ENCODE measurements at regions not wholly inside any gene's neighbourhood (a gene's known extent, or its start where the extent isn't known, plus 50 kb on each side); places are given as distances from the start of the nearest gene placed in this dataset.

DNA sequence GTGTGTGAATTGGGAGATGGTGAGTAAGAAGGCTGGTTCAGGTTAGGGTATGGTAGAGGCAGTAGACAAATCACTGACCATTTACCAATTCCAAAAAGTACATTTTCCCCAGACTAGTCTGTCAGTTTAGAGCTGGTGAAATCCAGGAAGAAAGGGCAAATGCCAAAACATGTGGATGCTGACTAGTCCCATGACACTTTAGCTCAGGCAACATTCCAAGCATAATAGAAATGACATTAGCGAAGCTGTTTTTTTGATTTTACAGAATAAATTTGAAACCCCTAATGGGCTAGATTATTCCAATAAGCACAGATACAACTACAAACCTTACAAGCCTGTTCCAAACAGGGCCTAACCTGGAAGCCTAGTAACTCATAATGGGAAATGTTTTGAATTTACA, 884.2 kb downstream of the FLRT2 start:
- TF ChIP-seq POLR2AphosphoS5 (IDR thresholded peaks at IDR 0.05) = no peak
- TF ChIP-seq, protein P1, sequence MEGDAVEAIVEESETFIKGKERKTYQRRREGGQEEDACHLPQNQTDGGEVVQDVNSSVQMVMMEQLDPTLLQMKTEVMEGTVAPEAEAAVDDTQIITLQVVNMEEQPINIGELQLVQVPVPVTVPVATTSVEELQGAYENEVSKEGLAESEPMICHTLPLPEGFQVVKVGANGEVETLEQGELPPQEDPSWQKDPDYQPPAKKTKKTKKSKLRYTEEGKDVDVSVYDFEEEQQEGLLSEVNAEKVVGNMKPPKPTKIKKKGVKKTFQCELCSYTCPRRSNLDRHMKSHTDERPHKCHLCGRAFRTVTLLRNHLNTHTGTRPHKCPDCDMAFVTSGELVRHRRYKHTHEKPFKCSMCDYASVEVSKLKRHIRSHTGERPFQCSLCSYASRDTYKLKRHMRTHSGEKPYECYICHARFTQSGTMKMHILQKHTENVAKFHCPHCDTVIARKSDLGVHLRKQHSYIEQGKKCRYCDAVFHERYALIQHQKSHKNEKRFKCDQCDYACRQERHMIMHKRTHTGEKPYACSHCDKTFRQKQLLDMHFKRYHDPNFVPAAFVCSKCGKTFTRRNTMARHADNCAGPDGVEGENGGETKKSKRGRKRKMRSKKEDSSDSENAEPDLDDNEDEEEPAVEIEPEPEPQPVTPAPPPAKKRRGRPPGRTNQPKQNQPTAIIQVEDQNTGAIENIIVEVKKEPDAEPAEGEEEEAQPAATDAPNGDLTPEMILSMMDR (IDR thresholded peaks at IDR 0.05) = no peak
- no peak for TF ChIP-seq POLR2A (IDR thresholded peaks at IDR 0.05)
- H3K9me3 ChIP-seq = no peaks in the 10 kb centered on the region
- no peaks in the 10 kb centered on the region for H3K36me3 ChIP-seq
- no peaks in the 10 kb centered on the region for H3K27me3 ChIP-seq
- no peak overlapping the region for H3K27ac ChIP-seq
- intact Hi-C loops (cut with DNase I; ENCODE audit: low total_unique reads) = no loop called here
- no peaks in the 10 kb centered on the region for H3K4me1 ChIP-seq
- H3K4me3 ChIP-seq = no peak overlapping the region
- no peak for DNase-seq (ENCODE audit: low spot score in 2 of 2)

DNA sequence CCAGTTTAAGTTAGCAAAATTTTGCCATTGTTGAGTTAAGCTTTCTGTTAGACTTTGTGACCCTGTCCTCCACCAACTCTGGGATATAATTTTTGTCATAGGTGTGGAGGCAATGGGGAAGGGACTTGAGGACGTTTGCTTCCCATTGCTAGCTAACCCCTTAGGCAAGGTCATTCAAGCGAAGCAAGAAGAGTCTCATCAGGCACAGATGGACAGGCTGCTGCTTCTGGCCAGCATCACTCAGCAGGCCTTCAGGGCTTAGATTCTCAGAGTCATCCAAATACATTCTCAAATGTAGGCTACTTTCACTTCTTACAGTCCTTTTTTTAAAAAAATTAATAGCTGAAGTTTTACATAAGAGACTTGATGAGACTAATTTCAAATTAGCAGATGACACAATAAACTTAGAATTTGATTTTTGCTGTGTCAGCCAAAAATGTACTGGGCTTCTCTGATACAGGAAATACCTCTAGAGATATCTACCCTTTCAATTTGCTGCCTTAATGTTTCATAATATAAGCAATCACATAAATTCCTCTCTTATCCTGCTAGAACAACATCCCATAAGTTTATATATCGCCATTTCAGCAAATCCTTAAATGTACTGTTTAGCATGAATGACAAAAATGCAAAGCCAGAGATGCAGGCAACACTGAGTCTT, 875.2 kb downstream of the FLRT2 start:
- Histone ChIP-seq H3K4me3 (no peak overlapping the region), H3K36me3 (no peaks in the 10 kb centered on the region), H3K27me3 (no peaks in the 10 kb centered on the region), H3K9me3 (no peaks in the 10 kb centered on the region), H3K27ac (no peak overlapping the region), H3K4me1 (no peaks in the 10 kb centered on the region)
- intact Hi-C loops (cut with DNase I; ENCODE audit: low total_unique reads) = no loop called here
- no peak for DNase-seq (ENCODE audit: low spot score in 2 of 2)
- TF ChIP-seq POLR2AphosphoS5 (IDR thresholded peaks at IDR 0.05) (no peak), POLR2A (IDR thresholded peaks at IDR 0.05) (no peak)

DNA sequence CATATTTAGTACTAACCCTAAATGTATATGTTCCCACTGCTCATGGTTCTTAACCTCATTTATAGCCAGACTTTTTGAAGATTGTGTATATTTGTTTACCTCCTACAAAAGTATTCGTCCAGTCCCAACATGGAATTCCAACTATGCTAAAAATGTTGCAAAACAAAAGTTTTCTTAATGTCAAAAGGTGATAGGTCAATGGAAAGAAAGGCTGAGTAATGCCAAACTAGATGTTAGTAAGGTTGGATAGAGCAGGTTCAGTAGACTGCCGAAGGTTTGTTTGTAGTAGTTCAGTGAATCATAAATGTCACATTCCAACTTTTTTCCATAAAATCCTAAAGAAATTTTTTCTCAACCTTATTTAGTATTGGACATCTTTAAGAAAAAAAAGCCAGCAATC, 874.5 kb downstream of the FLRT2 start:
- no peak overlapping the region for H3K27ac ChIP-seq
- no peak overlapping the region for H3K4me3 ChIP-seq
- no peaks in the 10 kb centered on the region for H3K27me3 ChIP-seq
- no peaks in the 10 kb centered on the region for H3K9me3 ChIP-seq
- intact Hi-C loops (cut with DNase I; ENCODE audit: low total_unique reads) = no loop called here
- DNase-seq (ENCODE audit: low spot score in 2 of 2) = no peak
- TF ChIP-seq, protein P1 (IDR thresholded peaks at IDR 0.05) = no peak
- H3K36me3 ChIP-seq = no peaks in the 10 kb centered on the region
- no peaks in the 10 kb centered on the region for H3K4me1 ChIP-seq

DNA sequence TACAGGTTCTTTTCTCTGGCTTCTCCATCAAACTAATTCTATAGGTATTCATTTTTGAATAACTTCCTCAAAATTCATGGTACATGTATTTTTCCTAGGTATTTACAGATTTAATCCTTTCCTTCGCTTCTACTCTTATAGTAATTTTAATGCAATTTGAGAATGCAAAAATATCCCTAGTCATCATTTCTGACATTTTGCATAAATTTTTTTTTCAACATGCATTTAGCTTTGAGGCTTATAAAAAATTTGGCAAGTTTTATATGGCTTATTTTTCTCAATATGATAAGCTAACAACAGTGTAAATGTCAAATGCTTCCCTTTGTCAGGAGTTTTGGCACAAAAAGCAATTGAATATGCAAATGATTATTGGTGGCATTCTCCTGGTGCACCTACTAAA, 872.6 kb downstream of the FLRT2 start:
- no peaks in the 10 kb centered on the region for H3K36me3 ChIP-seq
- intact Hi-C loops (cut with DNase I; ENCODE audit: low total_unique reads) = no loop called here
- H3K27me3 ChIP-seq = no peaks in the 10 kb centered on the region
- no peaks in the 10 kb centered on the region for H3K4me1 ChIP-seq
- H3K4me3 ChIP-seq = no peak overlapping the region
- no peak for DNase-seq (ENCODE audit: low spot score in 2 of 2)
- TF ChIP-seq POLR2A (IDR thresholded peaks at IDR 0.05) (no peak), POLR2AphosphoS5 (IDR thresholded peaks at IDR 0.05) (no peak)
- TF ChIP-seq, protein P1 (IDR thresholded peaks at IDR 0.05) = no peak
- H3K27ac ChIP-seq = no peak overlapping the region
- no peaks in the 10 kb centered on the region for H3K9me3 ChIP-seq

DNA sequence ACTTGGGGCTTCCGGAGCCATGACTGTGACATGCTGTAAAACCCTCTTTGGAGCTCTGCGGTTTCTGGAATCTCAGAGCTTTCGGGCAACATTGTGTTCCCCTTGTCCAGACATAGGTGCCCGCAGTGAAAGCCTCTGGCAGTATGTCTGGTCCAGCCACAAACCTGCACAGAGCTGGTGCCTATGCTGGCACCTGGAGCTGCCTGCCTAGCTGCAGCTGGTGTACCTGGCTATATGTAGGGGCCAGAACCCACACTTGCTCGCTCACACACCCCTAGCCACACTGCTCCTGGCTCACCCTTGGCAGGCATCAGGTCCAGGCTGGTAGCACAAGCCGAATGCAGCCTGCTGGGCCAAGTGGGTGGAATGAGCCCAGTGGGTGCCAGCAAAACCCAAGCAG, 861.1 kb downstream of the FLRT2 start:
- Histone ChIP-seq H3K4me1 (no peaks in the 10 kb centered on the region), H3K27me3 (no peaks in the 10 kb centered on the region), H3K4me3 (no peak overlapping the region), H3K36me3 (no peaks in the 10 kb centered on the region), H3K27ac (no peak overlapping the region), H3K9me3 (peaks cover 0 to 8% of the 10 kb centered on the region in 2 donors)
- TF ChIP-seq, protein P1 (IDR thresholded peaks at IDR 0.05) = no peak
- no peak for TF ChIP-seq POLR2AphosphoS5 (IDR thresholded peaks at IDR 0.05)
- TF ChIP-seq POLR2A (IDR thresholded peaks at IDR 0.05) = no peak
- intact Hi-C loops (cut with DNase I; ENCODE audit: low total_unique reads) = no loop called here
- no peak for DNase-seq (ENCODE audit: low spot score in 2 of 2)

DNA sequence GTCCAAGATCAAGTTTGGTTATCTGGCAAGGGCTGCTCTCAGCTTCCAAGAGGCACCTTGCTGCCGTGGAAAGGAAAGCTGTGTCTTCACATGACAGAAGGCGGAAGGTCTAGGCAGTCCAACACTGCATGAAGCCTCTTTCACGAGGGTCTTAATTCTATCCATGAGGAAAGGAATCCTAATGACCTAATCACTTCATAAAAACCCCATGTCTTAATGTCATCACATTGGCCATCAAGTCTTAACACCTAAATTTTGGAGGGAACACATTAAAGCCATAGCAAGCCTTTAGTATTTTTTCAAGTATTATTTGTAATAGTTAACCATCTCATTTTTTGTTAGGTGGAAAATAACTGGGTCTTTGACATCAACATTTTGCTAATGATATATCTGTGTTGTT, 858.3 kb downstream of the FLRT2 start:
- no peak overlapping the region for H3K4me3 ChIP-seq
- no peaks in the 10 kb centered on the region for H3K4me1 ChIP-seq
- peaks cover 0 to 8% of the 10 kb centered on the region in 2 donors for H3K9me3 ChIP-seq
- TF ChIP-seq POLR2AphosphoS5 (IDR thresholded peaks at IDR 0.05) (no peak), POLR2A (IDR thresholded peaks at IDR 0.05) (no peak)
- TF ChIP-seq, protein P1 (IDR thresholded peaks at IDR 0.05) = no peak
- intact Hi-C loops (cut with DNase I; ENCODE audit: low total_unique reads) = no loop called here
- no peaks in the 10 kb centered on the region for H3K36me3 ChIP-seq
- no peaks in the 10 kb centered on the region for H3K27me3 ChIP-seq
- no peak overlapping the region for H3K27ac ChIP-seq
- DNase-seq (ENCODE audit: low spot score in 2 of 2) = no peak

Measured in breast epithelium (tissue), 4 donors.